Fibroblast of mammary gland (primary cell): ENCODE measurements at regions not wholly inside any gene's neighbourhood (a gene's known extent, or its start where the extent isn't known, plus 50 kb on each side); places are given as distances from the start of the nearest gene placed in this dataset.

Experiments used
- DNase-seq: peaks from one replicate; pipeline ENCODE4 v3.0.0-alpha.2; 2010; ENCODE audit warnings: low read depth
- H3K4me3 ChIP-seq: 2 replicates; pipeline ENCODE4 v1.5.1; 2011; ENCODE audit warnings: low read depth, mild to moderate bottlenecking, low read length, moderate library complexity; ENCODE audit not compliant: control insufficient read depth
- TF ChIP-seq, protein P1 (sequence below): conservative IDR thresholded peaks from 2 replicates; pipeline ENCODE4 v1.5.1; 2011; ENCODE audit warnings: low read depth, low read length, inconsistent platforms; ENCODE audit not compliant: control insufficient read depth, insufficient read depth

GRCh38 chr11:128342511-128343134, 244.7 kb downstream of the ETS1 start:
- H3K4me3 ChIP-seq: no peak overlapping the region
- DNase-seq: peak; percentile 41
- TF ChIP-seq, protein P1, sequence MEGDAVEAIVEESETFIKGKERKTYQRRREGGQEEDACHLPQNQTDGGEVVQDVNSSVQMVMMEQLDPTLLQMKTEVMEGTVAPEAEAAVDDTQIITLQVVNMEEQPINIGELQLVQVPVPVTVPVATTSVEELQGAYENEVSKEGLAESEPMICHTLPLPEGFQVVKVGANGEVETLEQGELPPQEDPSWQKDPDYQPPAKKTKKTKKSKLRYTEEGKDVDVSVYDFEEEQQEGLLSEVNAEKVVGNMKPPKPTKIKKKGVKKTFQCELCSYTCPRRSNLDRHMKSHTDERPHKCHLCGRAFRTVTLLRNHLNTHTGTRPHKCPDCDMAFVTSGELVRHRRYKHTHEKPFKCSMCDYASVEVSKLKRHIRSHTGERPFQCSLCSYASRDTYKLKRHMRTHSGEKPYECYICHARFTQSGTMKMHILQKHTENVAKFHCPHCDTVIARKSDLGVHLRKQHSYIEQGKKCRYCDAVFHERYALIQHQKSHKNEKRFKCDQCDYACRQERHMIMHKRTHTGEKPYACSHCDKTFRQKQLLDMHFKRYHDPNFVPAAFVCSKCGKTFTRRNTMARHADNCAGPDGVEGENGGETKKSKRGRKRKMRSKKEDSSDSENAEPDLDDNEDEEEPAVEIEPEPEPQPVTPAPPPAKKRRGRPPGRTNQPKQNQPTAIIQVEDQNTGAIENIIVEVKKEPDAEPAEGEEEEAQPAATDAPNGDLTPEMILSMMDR: no peak

DNA sequence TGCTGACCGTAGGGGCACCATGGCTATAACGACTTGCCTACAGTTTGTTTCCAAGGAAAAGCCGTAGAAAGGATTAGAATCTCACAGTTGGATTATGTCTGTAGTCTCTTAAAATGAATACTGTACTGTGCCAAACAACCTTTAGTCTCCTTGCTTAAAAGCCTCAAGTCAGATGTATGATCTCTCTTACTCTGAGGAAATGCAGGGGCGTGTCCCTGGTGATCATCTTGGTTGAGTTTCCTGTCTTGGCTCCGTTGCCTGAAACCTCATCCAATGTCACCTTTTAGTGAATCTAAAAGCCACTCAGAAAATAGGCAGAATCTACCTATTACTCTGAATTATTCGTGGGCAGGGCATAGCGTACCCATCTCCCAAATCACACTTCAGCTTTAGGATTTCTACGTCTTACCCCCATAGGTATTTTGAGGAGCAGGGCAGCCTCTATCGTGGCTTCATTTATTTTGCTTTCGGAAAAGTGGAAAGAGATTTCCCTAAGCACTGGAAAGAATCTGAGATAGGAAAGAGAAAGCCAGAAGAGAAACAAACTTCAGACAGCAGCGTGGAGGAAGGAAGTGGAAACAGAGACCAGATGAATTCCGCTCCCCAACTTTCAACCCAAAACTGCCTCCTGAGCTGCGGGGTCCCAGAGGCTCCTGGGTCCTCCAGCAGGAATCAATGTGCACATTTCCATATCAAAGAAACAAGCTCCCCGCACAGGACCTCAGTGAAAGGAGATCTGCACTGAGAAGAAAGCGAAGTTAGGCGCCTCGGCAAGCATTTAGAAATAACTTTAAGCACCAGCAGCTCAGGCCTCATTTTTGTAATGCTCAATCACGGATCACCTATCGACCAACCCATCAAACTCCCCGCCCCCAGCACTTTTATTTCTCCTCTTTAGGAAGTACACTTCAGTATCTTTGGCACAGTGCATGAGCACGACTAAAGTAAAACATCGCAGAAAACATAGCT, 245.8 kb downstream of the ETS1 start:
- H3K4me3 ChIP-seq: no peak overlapping the region
- peak; percentile 36 for DNase-seq
- TF ChIP-seq, protein P1: no peak

DNA sequence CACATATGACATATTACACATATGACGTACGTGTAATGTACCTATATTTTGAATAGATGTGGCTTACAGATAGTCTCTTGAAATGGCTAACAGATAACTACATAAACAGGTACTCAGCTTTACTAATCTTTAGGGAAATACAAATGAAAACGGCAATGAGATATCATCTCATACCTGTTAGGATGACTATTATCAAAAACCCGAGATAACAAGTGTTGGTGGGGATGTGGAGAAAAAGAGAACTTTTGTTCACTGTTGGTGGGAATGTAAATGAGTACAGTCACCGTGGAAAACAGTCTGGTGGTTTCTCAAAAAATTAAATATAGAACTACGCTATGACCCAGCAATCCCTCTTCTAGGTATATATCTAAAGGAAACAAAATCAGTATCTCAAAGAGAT, 247.6 kb downstream of the ETS1 start:
- DNase-seq: no peak
- no peak overlapping the region for H3K4me3 ChIP-seq
- TF ChIP-seq, protein P1: no peak

DNA sequence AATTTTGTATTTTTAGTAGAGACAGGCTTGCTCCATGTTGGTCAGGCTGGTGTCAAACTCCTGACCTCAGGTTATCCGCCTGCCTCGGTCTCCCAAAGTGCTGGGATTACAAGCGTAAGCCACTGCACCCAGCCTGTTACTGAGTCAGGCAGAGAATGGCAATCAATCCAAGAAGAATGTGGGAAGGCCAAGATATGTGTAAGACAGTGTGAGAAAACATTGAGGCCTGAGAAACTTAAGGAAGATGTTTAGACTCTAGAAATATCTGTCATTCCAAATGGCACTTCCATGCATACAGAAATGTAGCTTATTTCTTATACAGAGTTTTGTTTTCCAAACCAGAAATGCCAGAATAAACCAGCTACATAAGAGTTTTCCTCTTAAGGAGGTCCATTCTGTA, 248.5 kb downstream of the ETS1 start:
- no peak overlapping the region for H3K4me3 ChIP-seq
- TF ChIP-seq, protein P1: no peak
- no peak for DNase-seq

- TF ChIP-seq, protein P1: no peak
These were observed 251.2 kb downstream of the ETS1 start for GRCh38 chr11:128336203-128336602.

DNA sequence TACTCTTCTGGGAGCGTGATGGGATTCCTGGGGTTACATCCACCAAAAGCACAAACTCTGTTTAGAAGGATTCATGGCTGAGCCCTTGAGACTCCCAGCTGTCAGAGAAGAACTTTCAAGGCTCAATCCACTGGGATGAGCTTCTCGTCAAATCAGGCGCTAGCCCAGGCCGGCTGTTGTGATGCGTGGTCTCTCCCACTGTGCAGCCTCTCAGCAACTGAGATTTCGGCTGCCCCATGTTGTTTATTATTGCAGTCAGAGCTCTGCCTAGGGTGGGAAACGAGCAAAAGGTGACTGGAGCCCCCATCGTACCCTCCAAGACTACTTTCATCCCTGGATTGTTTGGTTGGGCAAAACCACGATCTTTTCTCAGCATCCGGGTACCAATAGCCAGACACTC, 251.6 kb downstream of the ETS1 start:
- no peak for DNase-seq
- no peak overlapping the region for H3K4me3 ChIP-seq
- TF ChIP-seq, protein P1: no peak

More at GRCh38 chr11:128336203-128336602, 251.2 kb downstream of the ETS1 start:
- no peak overlapping the region for H3K4me3 ChIP-seq
- peak; percentile 85 for DNase-seq
